Naive thymus-derived CD8-positive, alpha-beta T cell (primary cell): ENCODE measurements at regions not wholly inside any gene's neighbourhood (a gene's known extent, or its start where the extent isn't known, plus 50 kb on each side); places are given as distances from the start of the nearest gene placed in this dataset.

ENCODE experiments used
- ATAC-seq, 2 donors: fragments of 150-1000 bp; cut with Tn5 transposase in 1 of 2; sonication (Bioruptor Pico), chemical (Tn5 transposase) in 1 of 2; 1 replicate in 1 of 2; 2 replicates in 1 of 2; pipeline ENCODE4 v1.10.0; 2021; ENCODE audit warnings: mild to moderate bottlenecking in 2 of 2, moderate library complexity in 2 of 2
- POLR2A ChIA-PET: fragments of 350-600 bp; sonication (Branson Sonifier 250); formaldehyde crosslinking; loops from one replicate; lab custom pipeline; 2021; ENCODE audit warnings: antibody characterized with exemption; lab: Charles Lee
- DNase-seq, 10 donors: peaks; one replicate each; pipeline versions ENCODE4 v3.0.0 to v3.0.0-alpha.2; 2020 to 2022
- H3K27ac Mint-ChIP-seq, 10 donors: one replicate each; pipeline ENCODE4 v1.8.0; 2020 to 2022; ENCODE audit warnings: mild to moderate bottlenecking in 10 of 10, mixed read lengths in 10 of 10, moderate library complexity in 4 of 10, inconsistent platforms in 1 of 10
- H3K27me3 Mint-ChIP-seq, 5 donors: one replicate each; pipeline ENCODE4 v1.8.0; 2021 to 2022; ENCODE audit warnings: mixed read lengths in 5 of 5
- H3K36me3 Mint-ChIP-seq, 3 donors: one replicate each; pipeline ENCODE4 v1.8.0; 2020 to 2022; ENCODE audit warnings: mixed read lengths in 3 of 3, mild to moderate bottlenecking in 2 of 3, inconsistent platforms in 1 of 3
- H3K4me1 Mint-ChIP-seq, 4 donors: one replicate each; pipeline ENCODE4 v1.8.0; 2021 to 2022; ENCODE audit warnings: mixed read lengths in 4 of 4
- H3K4me3 Mint-ChIP-seq, 10 donors: one replicate each; pipeline ENCODE4 v1.8.0; 2020 to 2022; ENCODE audit warnings: mild to moderate bottlenecking in 10 of 10, mixed read lengths in 10 of 10, moderate library complexity in 6 of 10, inconsistent platforms in 1 of 10
- H3K9me3 Mint-ChIP-seq, 9 donors: one replicate each; pipeline ENCODE4 v1.8.0; 2020 to 2022; ENCODE audit warnings: mixed read lengths in 9 of 9, mild to moderate bottlenecking in 3 of 9, inconsistent platforms in 1 of 9, moderate library complexity in 1 of 9

DNA sequence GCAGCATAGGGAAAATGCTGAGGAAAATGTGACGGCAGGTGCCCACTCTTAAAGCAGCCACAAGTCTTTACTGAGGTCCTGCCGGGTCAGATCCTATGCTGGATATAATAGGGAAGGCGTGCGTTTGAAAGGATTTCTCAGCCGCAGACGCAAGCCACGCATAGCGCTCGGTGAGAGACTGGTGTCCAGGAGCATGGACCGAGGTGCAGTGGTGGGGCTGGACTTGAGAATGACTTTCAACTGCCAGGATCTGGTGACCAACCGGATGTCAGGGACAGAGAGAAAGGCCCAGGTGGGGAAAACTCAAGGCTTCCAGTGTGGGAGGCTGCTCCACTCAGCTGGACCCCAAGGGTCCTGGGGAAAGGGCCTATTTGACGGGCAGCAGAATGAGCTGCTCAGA is 74.7 kb upstream of the INSIG1 start:
- Mint-ChIP-seq H3K9me3 (no peaks in the 10 kb centered on the region), H3K27me3 (peaks cover 2 to 10% (median 4%) of the 10 kb centered on the region in 5 donors), H3K27ac (no peak overlapping the region), H3K36me3 (no peaks in the 10 kb centered on the region), H3K4me1 (peaks cover 0 to 5% (median under 1%) of the 10 kb centered on the region in 4 donors), H3K4me3 (no peak overlapping the region)
- POLR2A ChIA-PET, result no interaction called here
- ATAC-seq (no peak), DNase-seq (no peak)

DNA sequence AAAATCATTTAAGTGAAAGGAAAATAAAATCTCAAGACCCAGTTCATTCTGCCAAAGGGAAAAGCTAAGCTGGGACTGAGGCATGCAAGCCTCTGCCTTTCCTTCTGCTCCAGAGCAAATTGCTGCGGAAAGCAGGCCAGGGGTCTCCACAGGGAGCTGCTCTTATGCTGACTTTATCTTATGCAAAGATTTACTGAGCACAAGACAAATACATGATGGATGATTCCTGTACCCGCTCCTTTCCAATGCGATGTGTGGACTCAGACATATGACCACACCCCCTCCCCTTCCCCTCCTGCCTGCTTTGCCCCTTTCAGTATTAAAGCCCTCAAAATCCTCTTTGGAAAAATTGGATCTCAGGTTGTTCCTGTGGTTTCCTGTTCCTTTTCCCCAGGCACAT is 74.2 kb upstream of the INSIG1 start:
- DNase-seq, result no peak
- Mint-ChIP-seq H3K4me3 (no peak overlapping the region), H3K27ac (no peak overlapping the region), H3K36me3 (no peaks in the 10 kb centered on the region), H3K27me3 (peaks cover 2 to 10% (median 4%) of the 10 kb centered on the region in 5 donors), H3K4me1 (peaks cover 0 to 5% (median under 1%) of the 10 kb centered on the region in 4 donors), H3K9me3 (no peaks in the 10 kb centered on the region)
- no peak for ATAC-seq
- POLR2A ChIA-PET, result no interaction called here

DNA sequence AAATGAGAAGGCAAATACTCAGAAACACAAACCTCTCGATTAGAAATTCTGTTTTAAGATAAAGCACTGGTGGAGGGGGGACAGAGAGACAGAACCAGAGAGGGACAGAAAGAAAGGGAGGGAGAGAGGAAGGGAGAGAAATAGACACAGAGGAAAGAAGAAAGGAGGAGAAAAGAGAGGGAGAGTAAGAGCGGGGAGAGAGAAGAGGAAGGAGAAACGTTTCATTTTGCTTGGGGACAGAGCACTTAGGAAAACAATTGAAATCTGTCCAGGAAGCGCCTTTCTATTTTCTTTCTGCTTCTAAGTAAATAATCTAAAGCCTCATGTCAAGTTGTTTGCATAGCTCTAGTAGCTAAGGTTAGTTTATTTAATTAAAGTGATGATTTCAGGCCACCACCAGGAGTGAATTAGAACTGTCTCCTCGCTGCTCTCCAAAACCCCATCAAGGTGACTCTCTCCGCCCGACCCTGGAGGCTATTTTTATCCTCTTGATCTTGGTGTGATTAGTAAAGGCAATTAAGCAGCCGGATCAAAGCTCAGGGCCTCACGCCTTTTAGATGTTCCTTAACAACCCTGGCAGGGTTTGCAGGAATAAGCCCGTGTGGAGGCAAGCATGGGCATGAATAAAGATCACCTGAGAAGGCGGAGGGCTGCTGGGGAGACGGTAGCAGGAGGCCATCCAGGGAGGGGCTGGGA is 73.4 kb upstream of the INSIG1 start:
- peaks cover 0 to 5% (median under 1%) of the 10 kb centered on the region in 4 donors for H3K4me1 Mint-ChIP-seq
- H3K36me3 Mint-ChIP-seq, result no peaks in the 10 kb centered on the region
- DNase-seq (no peak), ATAC-seq (no peak)
- POLR2A ChIA-PET, result no interaction called here
- no peak overlapping the region for H3K4me3 Mint-ChIP-seq
- peak overlapping the region in 1 of 10 donors; percentile 46 for H3K27ac Mint-ChIP-seq
- H3K27me3 Mint-ChIP-seq, result peaks cover 2 to 10% (median 4%) of the 10 kb centered on the region in 5 donors
- H3K9me3 Mint-ChIP-seq, result no peaks in the 10 kb centered on the region

DNA sequence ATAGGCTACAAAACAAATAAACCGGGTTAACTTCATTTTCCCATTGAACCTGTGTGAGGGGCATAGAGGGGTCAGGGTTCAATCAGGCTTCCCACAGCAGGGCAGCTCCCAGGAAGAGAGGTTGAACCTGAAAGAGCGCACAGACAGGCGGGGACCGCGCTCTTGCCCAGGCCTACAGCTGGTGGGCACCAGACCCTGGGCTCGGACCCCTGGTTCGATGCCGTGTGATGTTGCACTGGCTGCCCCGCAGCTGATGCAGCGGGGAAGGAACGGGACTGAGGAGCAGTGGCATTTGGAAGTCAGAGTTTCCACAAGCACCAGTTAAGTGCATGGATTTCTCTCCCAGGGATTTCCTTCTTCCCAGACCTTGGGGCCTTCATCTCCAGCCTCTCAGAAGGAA is 72.6 kb upstream of the INSIG1 start:
- peaks cover 2 to 10% (median 4%) of the 10 kb centered on the region in 5 donors for H3K27me3 Mint-ChIP-seq
- peaks cover 0 to 5% (median under 1%) of the 10 kb centered on the region in 4 donors for H3K4me1 Mint-ChIP-seq
- no peak for DNase-seq
- H3K36me3 Mint-ChIP-seq, result no peaks in the 10 kb centered on the region
- no peak overlapping the region for H3K4me3 Mint-ChIP-seq
- no peaks in the 10 kb centered on the region for H3K9me3 Mint-ChIP-seq
- no peak for ATAC-seq
- H3K27ac Mint-ChIP-seq, result no peak overlapping the region
- POLR2A ChIA-PET, result no interaction called here

DNA sequence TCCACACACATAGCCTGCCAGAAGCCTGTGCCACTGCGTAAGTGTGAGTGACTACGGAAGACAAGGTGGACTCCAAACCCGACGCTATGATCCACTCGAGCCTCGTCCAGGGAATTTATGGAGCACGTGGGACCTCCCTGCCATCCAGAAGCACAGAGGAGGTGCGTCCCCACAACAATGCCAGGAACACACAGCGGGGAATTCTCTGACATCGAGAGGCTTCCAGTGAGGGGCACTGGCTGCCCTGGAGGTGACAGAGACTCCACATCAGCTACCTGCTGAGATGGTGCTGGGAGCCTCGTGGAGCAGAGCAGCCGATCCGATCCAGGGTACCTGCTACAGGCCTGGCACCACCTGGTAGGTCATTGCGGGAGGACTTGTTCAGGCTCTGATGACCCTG is 72.2 kb upstream of the INSIG1 start:
- ATAC-seq (no peak), DNase-seq (no peak)
- Mint-ChIP-seq H3K27me3 (peaks cover 2 to 10% (median 4%) of the 10 kb centered on the region in 5 donors), H3K4me1 (peaks cover 0 to 5% (median under 1%) of the 10 kb centered on the region in 4 donors), H3K4me3 (no peak overlapping the region), H3K27ac (no peak overlapping the region), H3K9me3 (no peaks in the 10 kb centered on the region), H3K36me3 (no peaks in the 10 kb centered on the region)
- POLR2A ChIA-PET, result no interaction called here

DNA sequence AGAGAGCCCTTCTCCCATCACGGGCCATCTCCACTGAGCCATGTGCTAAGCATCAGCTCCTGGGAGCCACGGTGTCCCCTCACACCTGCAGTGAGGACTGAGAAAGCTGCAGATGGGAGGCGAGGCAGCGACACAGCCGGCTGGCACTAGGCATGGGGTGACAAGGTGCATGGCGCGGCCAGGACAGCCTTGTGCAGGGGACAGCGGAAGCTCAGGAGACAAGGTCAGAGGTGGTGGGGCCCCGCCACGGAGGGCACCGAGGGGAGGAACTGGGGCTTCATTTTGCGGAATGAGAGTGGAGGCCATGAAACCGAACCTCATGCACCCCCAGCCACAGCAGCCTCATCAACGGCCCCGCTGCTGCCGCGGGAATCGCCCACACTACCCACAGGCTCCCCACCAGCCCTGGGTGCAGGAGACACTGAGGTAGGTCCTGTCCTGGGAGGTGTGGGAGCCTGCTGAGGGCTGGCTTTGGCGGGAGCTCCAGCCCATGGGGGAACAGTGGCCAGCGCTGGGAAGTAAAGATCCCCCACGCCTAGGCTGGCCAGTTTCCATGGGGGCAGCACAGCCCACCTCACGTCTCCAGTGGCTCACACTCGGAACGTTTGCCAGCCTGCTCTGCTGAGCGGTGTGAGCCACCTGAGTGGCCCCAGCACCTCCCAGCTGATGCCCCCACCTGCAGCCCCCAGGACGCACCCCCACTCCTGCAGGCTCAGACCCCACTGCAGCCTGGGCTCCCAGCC is 71.2 kb upstream of the INSIG1 start:
- Mint-ChIP-seq H3K9me3 (no peaks in the 10 kb centered on the region), H3K27ac (no peak overlapping the region), H3K4me1 (peaks cover 0 to 5% (median under 1%) of the 10 kb centered on the region in 4 donors), H3K4me3 (no peak overlapping the region), H3K36me3 (no peaks in the 10 kb centered on the region), H3K27me3 (peaks cover 2 to 10% (median 4%) of the 10 kb centered on the region in 5 donors)
- ATAC-seq, result no peak
- POLR2A ChIA-PET, result no interaction called here
- no peak for DNase-seq

DNA sequence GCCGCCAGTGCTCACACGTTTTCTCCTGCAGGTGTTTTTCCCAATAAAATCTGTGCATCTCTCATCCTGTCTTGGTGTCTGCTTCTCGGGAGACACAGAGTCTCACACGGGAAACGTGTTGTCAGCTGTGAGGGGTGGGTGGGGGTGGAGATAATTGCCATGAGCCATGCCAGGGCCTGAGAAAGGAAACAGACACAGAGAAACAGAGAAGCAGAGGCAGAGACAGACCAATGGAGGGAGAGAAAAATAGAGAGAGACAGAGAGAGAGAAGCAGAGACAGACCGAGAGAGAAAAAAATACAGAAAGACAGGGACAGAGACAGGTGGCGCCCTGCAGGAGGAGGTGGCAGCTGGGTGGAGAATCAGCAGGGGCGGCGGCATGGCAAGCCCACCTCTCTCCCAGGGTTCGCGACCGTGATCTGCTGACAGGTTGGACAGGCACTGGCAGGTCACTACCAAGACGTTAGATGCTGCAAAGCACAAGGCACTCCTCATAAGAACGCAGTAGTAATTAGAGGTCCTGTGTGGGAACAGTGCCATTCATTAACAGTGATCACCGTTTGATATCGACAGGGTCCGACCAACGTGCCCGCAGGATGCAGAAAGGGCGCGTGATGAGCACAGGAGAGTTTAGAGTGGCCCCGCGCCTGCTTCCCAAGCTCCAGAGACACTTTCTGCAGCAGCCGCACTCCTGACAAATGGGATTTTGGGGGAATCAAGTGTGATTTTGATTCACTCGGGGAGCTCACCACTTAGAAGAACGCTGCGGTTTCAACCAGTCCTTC is 70.5 kb upstream of the INSIG1 start:
- peaks cover 0 to 5% (median under 1%) of the 10 kb centered on the region in 4 donors for H3K4me1 Mint-ChIP-seq
- peaks cover 0 to 10% (median 4%) of the 10 kb centered on the region in 5 donors for H3K27me3 Mint-ChIP-seq
- H3K27ac Mint-ChIP-seq, result no peak overlapping the region
- DNase-seq (no peak), ATAC-seq (no peak)
- no peak overlapping the region for H3K4me3 Mint-ChIP-seq
- POLR2A ChIA-PET, result no interaction called here
- H3K9me3 Mint-ChIP-seq, result no peaks in the 10 kb centered on the region
- no peaks in the 10 kb centered on the region for H3K36me3 Mint-ChIP-seq

DNA sequence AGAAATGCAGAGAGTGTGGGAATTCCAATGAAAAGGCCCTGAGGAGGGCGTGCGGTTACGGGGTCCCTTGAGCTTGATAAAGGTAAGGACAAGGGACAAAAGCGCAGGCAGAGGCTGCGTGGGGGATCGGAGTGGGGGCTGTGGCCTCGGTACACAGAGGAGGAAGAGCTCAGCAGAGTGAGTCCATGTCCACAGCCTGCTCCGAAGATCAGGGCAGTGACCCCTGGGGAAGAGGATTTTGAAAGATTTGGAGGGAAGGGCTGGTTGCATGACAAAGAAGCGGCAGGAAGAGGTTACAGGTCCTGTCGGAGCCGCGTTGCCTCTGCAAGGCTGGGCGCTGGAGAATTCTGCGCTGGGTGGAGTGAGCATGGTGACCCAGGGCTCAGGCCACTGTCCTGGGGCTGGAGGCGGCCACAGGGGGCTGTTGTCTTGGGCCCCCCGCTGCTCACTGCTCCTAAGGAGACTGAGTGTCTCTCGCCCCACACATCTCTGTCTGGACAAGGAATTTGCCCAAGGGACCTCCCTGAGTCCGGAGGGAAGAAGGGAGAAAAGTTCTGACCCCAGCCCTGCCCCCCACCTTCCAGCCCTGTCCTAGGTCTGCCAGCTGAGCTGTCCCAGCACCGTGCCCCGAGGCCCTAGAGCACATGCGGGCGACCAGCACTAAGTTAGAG is 69.8 kb upstream of the INSIG1 start:
- DNase-seq, result no peak
- Mint-ChIP-seq H3K4me1 (peaks cover 0 to 5% (median under 1%) of the 10 kb centered on the region in 4 donors), H3K9me3 (no peaks in the 10 kb centered on the region), H3K27ac (no peak overlapping the region), H3K27me3 (peaks cover 0 to 10% (median 4%) of the 10 kb centered on the region in 5 donors), H3K36me3 (no peaks in the 10 kb centered on the region), H3K4me3 (no peak overlapping the region)
- POLR2A ChIA-PET, result no interaction called here
- no peak for ATAC-seq

DNA sequence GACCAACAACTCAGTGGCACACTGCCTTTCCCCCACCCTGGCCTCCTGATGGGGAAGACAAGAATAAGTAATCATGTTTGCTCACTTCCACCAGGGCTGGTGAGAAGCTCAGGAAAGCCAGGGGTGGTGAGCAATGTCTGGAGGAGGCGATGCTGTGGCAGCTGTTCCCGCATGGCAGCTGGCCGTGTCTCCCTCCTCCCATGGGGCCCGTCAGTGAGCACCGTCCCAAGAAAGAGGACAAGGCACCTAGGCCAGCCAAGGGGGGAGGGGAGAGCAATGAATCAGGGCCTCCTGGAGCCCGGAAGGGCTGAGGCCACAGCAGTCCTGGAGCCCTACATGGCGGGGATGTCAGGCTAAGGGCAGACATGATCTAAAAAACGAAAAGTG is 69.2 kb upstream of the INSIG1 start:
- Mint-ChIP-seq H3K9me3 (no peaks in the 10 kb centered on the region), H3K36me3 (no peaks in the 10 kb centered on the region), H3K4me3 (no peak overlapping the region), H3K27me3 (peaks cover 0 to 10% (median 4%) of the 10 kb centered on the region in 5 donors), H3K4me1 (peaks cover 0 to 5% (median under 1%) of the 10 kb centered on the region in 4 donors), H3K27ac (peak overlapping the region in 1 of 10 donors; percentile 14)
- DNase-seq (no peak), ATAC-seq (no peak)
- POLR2A ChIA-PET, result no interaction called here

DNA sequence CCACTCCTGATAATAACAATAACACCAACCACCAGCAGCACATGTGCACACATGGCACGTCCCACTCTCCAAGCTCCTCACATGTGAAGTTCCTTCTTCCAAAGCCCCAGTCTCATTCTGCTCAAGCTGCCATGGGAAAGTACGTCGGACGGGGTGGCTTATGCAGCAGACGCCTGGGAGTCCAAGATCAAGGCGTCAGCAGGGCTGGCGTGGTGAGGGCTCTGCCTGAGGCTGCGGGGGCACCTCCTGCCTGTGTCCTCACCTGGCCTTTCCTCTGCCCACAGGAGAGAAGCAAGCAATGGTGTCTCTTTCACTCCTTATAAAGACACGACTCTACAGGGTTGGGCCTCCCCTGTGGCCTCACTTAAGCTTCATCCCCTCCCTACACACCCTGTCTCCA is 68.8 kb upstream of the INSIG1 start:
- DNase-seq (no peak), ATAC-seq (no peak)
- H3K27ac Mint-ChIP-seq, result peak overlapping the region in 1 of 10 donors; percentile 14
- H3K36me3 Mint-ChIP-seq, result no peaks in the 10 kb centered on the region
- no peaks in the 10 kb centered on the region for H3K9me3 Mint-ChIP-seq
- peaks cover 0 to 5% (median under 1%) of the 10 kb centered on the region in 4 donors for H3K4me1 Mint-ChIP-seq
- POLR2A ChIA-PET, result no interaction called here
- H3K27me3 Mint-ChIP-seq, result peaks cover 0 to 10% (median 4%) of the 10 kb centered on the region in 5 donors
- H3K4me3 Mint-ChIP-seq, result no peak overlapping the region

DNA sequence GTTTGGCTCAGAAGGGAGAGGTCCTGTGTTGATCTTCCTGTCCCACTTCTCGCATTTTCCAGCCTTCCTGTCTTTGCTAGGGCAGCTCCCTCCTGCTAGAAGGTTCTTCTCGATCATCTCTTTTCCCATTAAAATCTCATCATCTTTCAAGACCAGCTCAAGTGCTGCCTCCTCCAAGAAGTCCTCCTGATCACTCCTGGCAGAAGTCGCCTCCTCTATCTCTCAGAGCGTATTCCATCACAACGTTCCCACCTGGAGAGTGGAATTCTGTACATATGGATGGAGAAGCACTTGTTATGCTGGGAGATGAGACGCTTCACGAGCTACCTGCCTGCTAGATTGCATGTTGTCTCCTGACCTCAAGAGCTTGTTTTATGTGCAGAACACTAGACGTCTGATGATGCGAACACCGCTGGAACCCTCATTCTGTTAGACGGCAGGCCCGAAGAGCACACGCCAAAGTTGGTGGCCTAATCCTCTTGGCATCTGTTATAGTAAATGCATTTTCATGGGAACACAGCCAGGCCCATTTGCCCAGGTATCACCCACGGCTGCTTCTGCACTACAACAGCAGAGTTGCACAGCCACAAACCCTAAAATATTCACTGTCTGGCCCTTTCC is 68.0 kb upstream of the INSIG1 start:
- no peak overlapping the region for H3K4me3 Mint-ChIP-seq
- ATAC-seq (no peak), DNase-seq (no peak)
- H3K27me3 Mint-ChIP-seq, result peaks cover 0 to 10% (median 4%) of the 10 kb centered on the region in 5 donors
- H3K9me3 Mint-ChIP-seq, result no peaks in the 10 kb centered on the region
- peaks cover 0 to 5% (median under 1%) of the 10 kb centered on the region in 4 donors for H3K4me1 Mint-ChIP-seq
- peak overlapping the region in 1 of 10 donors; percentile 51 for H3K27ac Mint-ChIP-seq
- POLR2A ChIA-PET, result no interaction called here
- H3K36me3 Mint-ChIP-seq, result no peaks in the 10 kb centered on the region

DNA sequence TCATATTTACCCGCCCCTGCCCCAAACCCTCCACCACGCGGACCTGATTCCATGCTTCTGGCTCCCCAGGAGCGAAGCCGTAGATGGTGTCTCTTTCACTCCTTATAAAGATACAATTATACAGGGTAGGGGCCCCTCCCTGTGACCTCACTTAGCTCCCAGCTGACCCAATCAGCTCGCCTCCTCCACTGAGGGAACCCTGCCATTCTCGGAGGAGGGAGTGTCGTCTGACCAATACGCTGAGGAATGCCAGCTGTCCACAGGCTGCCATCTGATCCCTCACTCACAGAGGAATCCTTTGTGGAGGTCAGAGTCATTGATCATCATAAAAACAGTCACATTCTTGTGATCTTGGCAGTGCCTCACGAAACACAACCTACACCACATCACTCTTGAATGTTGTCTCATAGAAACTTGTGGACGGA is 67.5 kb upstream of the INSIG1 start:
- Mint-ChIP-seq H3K4me3 (no peak overlapping the region), H3K4me1 (peaks cover 0 to 5% (median under 1%) of the 10 kb centered on the region in 4 donors), H3K27me3 (peaks cover 0 to 10% (median 4%) of the 10 kb centered on the region in 5 donors), H3K9me3 (no peaks in the 10 kb centered on the region), H3K36me3 (no peaks in the 10 kb centered on the region), H3K27ac (no peak overlapping the region)
- POLR2A ChIA-PET, result no interaction called here
- ATAC-seq (no peak), DNase-seq (no peak)
